ENCODE measurements at regions not wholly inside any gene's neighbourhood (a gene's known extent, or its start where the extent isn't known, plus 50 kb on each side); places are given as distances from the start of the nearest gene placed in this dataset.
"Not testable (repeated sequence)": the region's sequence is repeated elsewhere in the genome, so short reads cannot be mapped to it uniquely, and the experiment has no call there.

DNA sequence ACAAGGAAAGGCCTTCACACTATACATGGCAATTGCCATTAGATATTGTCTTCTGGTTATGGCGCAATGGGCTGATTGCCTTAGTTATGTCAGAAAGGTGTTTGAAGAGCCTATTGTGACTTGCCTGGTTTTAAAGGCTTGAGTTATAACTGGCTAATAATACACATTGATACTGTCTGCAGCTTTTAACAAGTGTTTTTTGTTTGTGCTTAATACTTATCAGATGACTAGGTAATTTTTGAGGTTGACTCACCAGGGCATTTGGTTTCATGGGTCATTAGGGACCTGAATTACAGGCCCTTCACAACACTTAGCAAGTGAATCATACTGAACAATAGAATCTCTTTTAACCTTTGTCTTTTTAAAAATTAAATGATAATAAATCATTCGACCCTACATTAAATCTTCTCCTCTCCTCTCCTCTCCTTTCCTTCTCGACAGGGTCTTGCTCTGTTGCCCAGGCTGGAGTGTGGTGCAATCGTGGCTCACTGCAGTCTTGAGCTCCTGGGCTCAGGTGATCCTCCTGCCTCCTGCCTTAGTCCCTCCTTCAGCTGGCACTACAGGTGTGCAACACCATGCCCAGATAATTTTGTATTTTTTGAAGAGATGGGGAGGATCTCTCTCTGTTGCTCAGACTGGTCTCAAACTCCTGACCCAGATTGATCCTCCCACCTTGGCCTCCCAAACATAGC lies 196.3 kb downstream of the JCAD start:
- H3K27ac ChIP-seq (ENCODE audit: low read depth, low read length), result no peak overlapping the region
- whole genome bisulfite sequencing, 3 donors, result 80 to 87% (median 85%) methylated on average over 4 of the region's 4 CpGs

- 56 to 86% (median 75%) methylated on average over 4 of the region's 4 CpGs for WGBS, 3 donors
- no peak overlapping the region for H3K27ac ChIP-seq (ENCODE audit: low read depth, low read length)
These were observed 197.4 kb downstream of the JCAD start for GRCh38 chr10:29861811-29862505.

DNA sequence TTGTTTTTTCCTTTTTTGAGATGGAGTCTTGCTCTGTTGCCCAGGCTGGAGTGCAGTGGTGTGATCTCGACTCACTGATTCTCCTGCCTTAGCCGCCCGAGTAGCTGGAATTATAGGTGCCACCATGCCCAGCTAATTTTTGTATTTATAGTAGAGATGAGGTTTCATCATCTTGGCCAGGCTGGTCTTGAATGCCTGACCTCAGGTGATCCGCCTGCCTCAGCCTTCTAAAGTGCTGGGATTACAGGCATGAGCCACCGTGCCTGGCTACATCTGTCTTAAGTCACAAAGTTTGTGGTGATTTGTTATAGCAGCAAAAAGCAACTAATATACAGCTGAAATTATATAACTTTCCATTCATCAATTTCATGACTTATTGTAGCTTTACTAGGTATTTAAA lies 198.2 kb downstream of the JCAD start:
- WGBS, 3 donors, result 94 to 97% (median 96%) methylated on average over 5 of the region's 5 CpGs
- H3K27ac ChIP-seq (ENCODE audit: low read depth, low read length), result not testable (repeated sequence)

GRCh38 chr10:29860166-29860565 lies 199.2 kb downstream of the JCAD start:
- H3K27ac ChIP-seq (ENCODE audit: low read depth, low read length), result no peak overlapping the region
- 84 to 88% (median 84%) methylated on average over 9 of the region's 9 CpGs for WGBS, 3 donors

DNA sequence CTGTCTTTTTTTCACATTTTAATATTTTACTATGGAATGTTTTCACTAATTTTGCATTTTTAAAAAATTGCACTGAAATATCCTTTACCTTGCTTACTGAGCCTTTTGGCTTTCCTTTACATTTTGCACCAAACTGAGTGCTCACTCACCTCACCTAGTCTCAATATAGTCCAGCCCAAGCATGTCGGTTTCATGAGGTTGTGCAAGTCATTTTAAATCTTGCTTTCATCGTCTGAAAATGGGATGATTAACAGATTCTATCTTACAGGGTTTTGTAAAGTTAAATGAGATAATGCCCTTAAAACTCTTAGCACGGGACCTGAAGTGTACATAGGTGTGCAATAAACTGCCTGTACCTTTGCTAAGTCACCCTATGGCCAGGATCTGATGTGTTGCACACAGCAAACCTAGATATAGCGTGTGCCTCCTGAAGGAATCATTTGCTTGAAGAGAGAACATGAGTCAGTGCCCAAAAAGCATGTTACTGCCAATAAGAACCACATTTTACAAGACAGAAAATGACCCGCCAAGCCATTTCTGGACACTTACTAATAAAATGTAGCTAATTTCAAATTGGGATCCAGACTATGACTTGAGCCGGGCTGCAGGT lies 199.8 kb downstream of the JCAD start:
- WGBS, 3 donors, result 89 to 90% (median 90%) methylated on average over 6 of the region's 6 CpGs
- no peak overlapping the region for H3K27ac ChIP-seq (ENCODE audit: low read depth, low read length)

- no peak overlapping the region for H3K27ac ChIP-seq (ENCODE audit: low read depth, low read length)
- 53 to 69% (median 67%) methylated on average over 3 of the region's 3 CpGs for WGBS, 3 donors
These were observed 200.6 kb downstream of the JCAD start for GRCh38 chr10:29858702-29859267.

DNA sequence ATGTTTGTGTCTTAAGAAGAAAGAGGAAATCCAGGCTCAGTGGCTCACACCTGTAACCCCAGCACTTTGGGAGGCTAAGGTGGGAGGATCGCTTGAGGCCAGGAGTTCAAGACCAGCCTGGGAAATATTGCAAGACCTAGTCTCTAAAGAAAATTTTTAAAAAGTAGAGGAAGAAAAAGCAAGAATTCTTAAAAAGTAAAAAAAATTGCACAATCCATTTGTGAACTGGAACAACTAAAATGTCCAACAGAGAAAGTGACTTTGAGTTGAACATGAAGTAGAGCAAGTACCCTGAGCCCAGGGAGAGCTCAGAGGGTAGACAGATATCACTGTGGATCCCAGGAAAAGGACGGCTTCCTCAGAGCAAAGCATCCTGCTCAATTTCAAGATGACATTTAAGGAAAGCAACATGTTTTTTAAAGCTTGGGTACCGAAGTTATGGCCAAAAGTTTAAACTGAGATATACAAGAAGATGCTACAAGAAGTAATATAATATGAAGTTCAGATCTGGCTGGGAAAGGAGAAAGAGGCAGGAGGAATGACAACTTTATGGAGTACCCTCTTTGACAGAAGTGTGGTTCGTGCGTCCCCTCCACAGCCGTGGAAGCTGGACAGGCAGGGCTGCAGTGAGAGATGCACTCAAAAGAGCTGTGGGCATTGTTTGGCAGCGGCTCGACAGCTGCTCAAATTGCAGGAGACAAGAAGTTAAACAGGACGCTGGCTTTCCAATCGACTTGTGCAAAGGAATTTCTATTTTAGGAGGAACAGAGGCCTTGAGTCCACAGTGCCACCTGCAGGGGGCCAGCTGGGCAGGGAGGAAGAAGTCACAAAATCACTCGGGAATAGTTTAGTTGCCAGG lies 201.3 kb downstream of the JCAD start:
- 25 to 35% (median 34%) methylated on average over 11 of the region's 11 CpGs for WGBS, 3 donors
- H3K27ac ChIP-seq (ENCODE audit: low read depth, low read length), result no peak overlapping the region

DNA sequence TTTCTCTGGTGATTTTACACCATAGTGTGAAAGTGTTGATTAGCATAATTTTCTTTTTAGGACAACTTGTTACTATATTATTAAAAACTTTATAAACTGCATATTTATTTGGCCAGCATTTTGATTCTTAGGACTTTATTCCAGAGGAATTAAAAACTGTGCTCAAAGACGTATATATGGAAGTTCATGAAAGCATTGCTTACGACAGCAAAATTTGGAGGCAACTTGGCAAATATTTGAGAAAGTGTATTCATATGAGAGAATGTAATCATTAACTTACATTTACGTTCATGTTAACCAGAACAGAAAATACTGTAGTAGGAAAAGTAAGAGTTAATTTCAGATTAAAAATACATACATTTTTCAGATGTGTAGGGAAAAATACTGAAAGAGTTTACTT lies 203.1 kb downstream of the JCAD start:
- no peak overlapping the region for H3K27ac ChIP-seq (ENCODE audit: low read depth, low read length)
- WGBS, 3 donors, result 72 to 95% (median 90%) methylated on average over 3 of the region's 3 CpGs

DNA sequence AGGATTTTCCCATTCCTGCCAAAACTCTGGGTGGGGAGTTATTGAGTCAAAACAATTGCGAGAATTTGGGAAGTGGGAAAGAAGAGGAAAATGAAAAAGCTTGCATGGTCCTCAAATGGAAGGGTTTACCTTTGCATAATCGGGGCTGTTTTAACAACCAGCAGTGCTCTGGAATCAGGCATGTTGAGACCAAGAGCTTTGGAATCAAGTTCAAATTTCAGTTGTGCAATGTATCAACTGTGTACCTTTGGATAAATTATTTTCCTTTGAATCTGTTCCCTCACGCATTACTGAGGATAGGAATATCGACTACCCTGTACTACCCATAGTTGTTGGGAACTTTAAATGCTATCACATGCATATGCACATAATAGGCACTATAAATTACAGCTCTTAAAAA lies 205.5 kb downstream of the JCAD start:
- no peak overlapping the region for H3K27ac ChIP-seq (ENCODE audit: low read depth, low read length)
- 91 to 93% (median 92%) methylated on average over 4 of the region's 4 CpGs for WGBS, 3 donors

DNA sequence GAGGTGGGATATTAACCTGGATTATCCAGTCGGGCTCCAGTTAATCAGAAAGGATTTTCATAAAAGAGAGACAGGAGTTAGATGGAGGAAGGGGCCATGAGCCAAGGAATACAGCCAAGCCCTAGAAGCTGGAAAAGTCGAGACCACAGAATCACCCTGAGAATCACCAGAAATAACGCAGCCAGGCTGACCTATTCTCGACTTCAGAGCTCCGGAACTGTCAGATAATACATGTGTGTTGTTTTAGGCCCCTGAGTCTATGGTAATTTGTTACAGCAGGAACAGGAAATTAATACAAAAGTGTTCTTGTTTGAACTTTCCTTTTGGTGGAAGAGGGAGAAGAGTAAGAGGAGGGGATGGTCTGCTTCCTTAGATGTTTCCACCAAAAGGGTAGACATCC lies 208.1 kb downstream of the JCAD start:
- 71 to 80% (median 77%) methylated on average over 5 of the region's 5 CpGs for WGBS, 3 donors
- H3K27ac ChIP-seq (ENCODE audit: low read depth, low read length), result no peak overlapping the region

GRCh38 chr10:29850371-29850770 lies 209.0 kb downstream of the JCAD start:
- 71 to 82% (median 76%) methylated on average over 3 of the region's 3 CpGs for WGBS, 3 donors
- no peak overlapping the region for H3K27ac ChIP-seq (ENCODE audit: low read depth, low read length)

DNA sequence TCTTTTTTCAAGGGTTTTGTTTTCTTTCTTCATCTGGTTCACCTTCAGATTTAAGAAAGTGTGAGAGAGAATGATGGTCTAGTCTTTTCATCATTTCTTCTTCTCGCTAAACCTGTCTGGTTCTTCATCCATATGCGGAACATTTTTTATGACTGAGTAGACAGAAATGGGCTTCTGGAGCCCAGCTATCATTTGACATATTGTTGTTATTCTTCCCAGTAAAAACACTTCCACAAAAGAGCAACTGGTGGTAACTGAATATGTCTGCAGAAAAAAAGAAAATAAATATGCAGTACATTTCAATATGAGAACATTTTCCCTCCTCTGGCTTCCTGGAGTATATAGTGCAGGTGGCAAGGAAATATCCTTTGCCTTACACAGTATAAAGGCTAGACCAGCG lies 209.5 kb downstream of the JCAD start:
- WGBS, 3 donors, result 67 to 83% (median 68%) methylated on average over 3 of the region's 3 CpGs
- H3K27ac ChIP-seq (ENCODE audit: low read depth, low read length), result no peak overlapping the region

DNA sequence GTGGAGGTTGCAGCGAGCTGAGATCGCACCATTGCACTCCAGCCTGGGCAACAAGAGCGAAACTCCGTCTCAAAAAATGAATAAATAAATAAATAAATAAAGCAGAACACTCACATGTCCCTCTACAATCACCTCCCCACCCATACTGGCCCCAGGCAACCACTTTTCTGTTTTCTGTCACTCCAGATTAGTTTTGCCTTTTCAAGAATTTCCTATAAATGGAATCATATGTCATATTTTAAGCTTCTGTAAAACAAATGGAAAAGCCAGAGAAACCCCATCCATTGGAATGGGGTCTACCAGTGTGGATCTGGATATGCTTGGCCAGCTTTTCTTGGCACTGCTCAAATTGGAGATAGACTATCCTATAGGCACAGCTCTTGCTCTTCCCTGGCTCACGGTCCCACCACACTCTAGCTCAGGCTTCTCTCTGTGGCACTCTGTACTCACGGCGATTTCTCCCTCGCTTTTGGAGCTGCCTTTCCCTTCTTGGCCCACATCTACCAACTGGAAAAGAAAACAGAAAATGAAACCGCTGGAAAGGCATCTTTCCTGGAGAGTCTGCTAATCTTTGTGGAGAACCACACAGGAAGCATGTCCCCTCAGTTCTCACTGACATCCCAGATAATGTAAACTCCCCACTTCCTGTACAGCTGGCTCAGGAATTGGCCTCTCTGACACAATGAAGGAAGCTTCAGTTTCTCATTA lies 210.1 kb downstream of the JCAD start:
- 48 to 79% (median 51%) methylated on average over 9 of the region's 9 CpGs for WGBS, 3 donors
- no peak overlapping the region for H3K27ac ChIP-seq (ENCODE audit: low read depth, low read length)

GRCh38 chr10:29846881-29847280 lies 212.1 kb upstream of the SVIL start:
- H3K27ac ChIP-seq (ENCODE audit: low read depth, low read length), result no peak overlapping the region

DNA sequence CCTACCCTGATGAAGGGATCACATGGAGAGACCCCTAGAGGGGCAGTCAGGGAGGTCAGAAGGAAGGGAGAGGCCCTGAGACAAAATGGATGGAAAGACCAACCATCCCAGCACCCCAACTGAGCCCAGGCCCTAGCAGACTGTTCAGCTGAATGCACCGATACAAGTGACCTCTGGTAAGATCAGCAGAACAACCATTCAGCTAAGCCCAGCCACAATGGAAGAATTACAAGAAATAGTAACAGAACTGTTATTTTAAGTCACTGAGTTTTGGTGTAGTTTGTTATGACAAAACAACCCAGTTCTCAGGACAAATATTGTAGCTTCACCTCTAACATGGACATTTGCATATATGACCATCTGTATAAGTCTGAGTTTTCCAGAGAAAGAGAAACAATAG lies 210.4 kb upstream of the SVIL start:
- 83 to 96% (median 94%) methylated on average over 1 of the region's 1 CpG for whole genome bisulfite sequencing, 3 donors
- no peak overlapping the region for H3K27ac ChIP-seq (ENCODE audit: low read depth, low read length)

More at GRCh38 chr10:29846881-29847280, 212.1 kb upstream of the SVIL start:
- 83 to 94% (median 90%) methylated on average over 3 of the region's 3 CpGs for WGBS, 3 donors

DNA sequence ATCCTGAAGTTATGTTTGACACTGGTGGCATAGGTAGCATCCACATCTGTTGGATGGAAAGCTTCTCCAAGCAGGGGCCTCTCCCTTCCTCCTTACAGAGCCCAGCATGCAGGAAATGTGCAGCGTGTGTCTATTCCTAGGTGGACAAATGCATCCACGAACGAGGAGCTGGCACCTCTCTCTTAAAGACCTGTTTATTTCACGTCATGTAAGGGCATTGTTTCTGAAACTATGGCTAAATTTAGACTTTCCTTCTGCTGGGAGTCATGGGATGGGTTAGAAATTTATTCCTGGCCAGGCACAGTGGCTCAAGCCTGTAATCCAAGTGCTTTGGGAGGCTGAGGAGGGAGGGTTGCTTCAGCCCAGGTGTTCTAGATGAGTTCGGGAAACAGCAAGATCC lies 208.4 kb upstream of the SVIL start:
- no peak overlapping the region for H3K27ac ChIP-seq (ENCODE audit: low read depth, low read length)
- WGBS, 3 donors, result 78 to 83% (median 82%) methylated on average over 5 of the region's 5 CpGs

- 72 to 76% (median 75%) methylated on average over 16 of the region's 16 CpGs for WGBS, 3 donors
These were observed 207.2 kb upstream of the SVIL start for GRCh38 chr10:29841724-29842649.

More at GRCh38 chr10:29841724-29842649, 207.2 kb upstream of the SVIL start:
- no peak overlapping the region for H3K27ac ChIP-seq (ENCODE audit: low read depth, low read length)
